ENCODE measurements at regions not wholly inside any gene's neighbourhood (a gene's known extent, or its start where the extent isn't known, plus 50 kb on each side); places are given as distances from the start of the nearest gene placed in this dataset.

GRCh38 chr5:107320846-107321245 is 349.9 kb downstream of the EFNA5 start:
- no peak for TF ChIP-seq POLR2A (IDR thresholded peaks at IDR 0.05)
- TF ChIP-seq CTCF (IDR thresholded peaks at IDR 0.05): no peak

Measured in right lobe of liver (tissue), 4 donors.